Hepatic stellate cell (primary cell): ENCODE measurements at regions not wholly inside any gene's neighbourhood (a gene's known extent, or its start where the extent isn't known, plus 50 kb on each side); places are given as distances from the start of the nearest gene placed in this dataset.

Experiments used
- DNase-seq: peaks from one replicate; pipeline ENCODE4 v3.0.0; 2011; ENCODE audit warnings: low spot score

DNA sequence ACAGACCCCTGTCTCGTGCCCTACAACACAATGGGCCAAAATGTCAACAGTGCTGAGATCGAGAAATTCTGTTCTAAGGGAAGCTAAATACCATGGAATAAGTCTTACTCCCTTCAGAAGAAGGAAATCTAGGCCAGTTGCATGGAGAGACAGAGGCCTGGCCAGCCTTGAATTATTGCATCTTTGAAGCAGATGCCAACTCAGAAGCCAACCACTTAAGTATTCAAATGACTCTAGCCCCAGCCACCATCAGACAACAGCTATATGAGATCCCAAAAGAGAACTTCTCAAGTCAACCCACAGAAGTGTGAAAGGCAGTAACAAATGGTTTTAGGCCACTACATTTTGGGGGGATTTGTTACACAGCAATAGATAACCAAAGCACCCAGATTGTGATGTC lies 180.1 kb downstream of the ACTL7B start:
- no peak for DNase-seq

DNA sequence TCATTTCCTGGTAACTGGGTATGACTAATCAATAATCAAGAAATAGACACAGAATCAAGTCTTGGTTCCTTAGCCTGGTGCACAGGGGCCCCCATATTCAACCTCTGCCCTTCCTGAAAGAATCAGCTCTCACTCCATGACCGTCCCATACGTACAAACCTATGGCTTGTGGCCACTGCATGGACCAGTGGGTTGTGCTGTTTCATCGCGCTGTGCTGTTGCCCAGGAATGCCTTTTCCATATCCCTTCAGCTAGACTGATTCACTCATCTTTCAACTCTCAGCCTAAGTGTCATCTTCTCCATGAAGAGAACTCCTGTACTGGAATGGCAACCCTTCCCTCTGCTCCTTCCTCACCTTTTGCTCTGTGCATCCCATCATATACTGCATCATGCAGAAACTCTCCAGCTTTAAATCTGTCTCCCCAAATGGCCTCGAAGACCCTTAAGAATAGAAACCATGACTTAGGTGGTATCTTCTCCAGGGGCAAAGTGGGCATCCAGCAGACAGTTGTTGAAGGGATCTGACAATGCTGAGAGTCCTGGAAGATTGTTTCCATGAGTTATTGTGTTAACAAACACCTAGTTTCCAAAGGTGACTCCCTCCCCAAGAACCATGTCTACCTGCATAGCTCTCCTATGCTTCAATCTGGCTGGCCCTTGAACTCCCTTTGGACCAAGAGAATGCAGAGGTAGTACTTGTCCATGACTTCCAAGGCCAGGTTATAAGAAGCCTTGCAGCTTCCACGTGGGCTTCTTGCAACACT lies 180.8 kb downstream of the ACTL7B start:
- no peak for DNase-seq

DNA sequence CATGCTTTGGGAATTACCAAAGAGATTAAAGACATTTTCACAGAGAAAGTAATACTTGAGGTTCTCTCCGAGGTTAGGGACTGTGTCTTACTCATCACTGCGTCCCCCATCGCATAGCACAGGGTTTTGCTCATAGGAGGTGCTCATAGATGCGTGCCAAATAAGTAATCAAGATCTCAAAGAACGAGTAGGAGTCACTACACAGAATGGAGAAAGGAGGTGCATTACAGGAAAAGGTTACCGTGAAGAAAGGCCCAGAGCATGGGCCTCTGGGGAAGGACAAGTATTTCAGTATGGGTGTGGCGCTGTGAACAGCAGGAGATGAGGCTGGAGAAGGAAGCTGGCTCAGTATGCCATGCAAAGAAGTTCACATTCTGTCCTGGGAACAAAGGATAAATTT lies 182.4 kb downstream of the ACTL7B start:
- no peak for DNase-seq

DNA sequence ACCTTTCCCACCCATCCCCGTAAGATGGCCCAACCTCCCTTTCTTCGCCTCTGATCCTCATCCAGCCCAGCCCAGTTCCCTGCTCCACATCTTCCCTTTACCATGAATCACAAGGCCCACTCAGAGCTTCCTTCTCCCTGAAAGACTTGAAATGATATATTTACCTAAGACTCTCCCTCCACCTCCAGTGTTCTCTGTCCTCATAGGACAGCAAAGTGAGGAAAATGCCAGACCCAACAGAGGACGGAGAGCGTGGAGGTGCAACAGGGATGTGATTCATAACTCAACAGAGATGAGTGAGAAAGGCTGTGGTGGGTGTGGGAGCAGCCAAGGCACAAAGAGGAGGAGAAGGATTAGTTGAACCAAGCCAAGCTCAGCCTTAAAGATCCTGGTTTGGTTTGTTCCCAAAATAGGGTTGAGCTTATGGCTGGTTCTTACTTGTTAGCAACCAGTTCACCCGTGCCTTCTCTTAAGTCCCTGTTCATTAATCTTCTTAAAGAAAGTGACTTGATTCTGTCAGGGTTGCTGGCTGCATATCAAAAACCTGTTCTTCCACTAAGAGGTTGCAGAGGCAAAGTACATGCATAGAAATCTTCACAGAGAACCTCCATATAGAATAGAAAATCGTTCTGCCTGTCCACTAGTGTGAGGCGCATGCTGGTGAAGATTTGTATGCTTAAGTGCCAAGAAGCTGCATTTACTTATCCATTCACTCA lies 183.2 kb downstream of the ACTL7B start:
- no peak for DNase-seq

DNA sequence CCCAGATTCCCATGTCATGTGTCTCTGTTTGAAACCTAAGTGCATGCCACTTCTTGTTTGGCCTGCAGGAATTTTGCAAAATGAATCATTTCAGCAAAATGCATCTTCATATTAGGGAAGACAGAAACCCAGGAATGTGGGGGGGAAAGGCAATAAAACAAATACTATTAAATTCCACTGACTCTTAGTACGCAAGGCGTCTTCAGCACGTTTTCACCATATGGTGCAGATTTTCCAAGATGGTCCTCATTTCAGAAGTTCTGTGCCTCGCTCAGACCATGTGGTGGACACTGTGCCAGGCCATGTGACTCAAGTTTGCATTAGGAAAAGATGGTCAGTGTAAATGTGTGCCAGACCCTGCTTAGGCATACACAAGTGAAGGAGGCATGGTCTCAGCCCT lies 184.0 kb downstream of the ACTL7B start:
- no peak for DNase-seq

DNA sequence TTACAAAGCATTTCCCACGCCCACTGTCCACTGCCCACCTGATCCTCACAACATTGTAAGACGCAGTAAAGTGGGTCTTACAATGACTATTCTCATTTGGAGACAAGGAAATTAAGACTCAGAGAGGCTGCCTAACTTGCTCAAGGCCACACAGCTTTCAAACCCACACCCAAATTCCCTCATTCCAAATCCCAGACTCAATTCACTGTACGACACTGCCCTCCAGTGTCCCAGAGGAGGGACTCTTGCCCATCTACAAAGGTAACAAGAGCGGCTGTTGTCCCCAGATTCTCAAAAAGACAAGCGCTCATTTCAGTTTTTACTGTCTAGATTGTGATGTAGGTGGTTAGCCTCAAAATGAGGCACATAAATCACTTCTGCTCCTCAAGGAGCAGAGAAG lies 184.6 kb downstream of the ACTL7B start:
- no peak for DNase-seq

DNA sequence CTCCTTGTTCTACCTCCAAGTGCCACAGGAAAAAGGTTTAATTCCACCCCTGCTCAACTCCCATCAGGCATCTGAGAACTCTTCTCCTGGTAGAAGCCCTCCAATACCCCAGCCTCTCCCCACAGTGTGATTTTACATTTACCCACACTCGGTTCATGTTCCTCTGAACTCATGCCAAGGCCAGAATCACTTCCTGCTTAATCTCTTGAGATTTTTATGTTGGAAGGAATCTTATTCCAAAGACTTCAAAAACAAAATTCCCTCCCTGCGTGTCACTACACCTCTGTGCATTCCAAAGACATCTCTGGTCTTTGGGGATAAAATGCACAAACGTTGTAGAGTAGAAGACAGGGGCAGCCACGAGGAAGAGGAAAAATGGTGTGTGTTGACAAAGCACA lies 186.8 kb downstream of the ACTL7B start:
- no peak for DNase-seq

DNA sequence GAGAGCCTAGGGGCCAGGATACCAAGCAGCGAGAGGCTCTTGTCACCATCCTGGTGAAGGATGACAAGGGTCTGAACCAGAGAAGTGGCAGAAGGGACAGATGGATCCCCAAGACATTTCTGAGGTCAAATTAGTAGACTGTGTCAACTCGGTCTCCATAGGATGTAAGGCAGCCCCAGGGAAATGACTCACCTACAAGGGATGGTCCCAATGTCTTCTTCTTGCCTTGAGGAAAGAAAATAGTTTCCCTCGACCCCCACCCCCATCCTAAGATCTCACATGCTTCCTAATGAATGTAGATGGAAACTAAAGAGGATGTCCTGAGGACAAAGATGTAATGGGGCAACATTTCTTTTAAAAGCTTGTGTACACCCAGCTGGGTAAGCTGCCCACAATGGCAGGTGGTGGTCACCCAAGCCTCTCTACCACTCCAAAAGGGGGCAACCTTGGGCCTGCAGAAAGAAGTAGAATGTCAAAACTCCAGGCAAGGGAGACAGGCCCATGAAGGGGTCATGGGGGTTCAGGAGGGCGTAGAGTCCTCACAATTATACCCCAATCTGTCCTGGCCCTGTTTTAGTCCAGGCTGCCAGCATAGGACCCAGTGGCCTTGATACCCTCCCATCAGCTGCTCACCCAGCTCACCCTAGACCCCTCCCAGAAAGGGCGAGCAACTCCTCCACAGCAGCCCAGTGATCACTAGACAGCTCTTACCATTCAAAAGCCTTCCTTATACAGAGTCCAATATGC lies 187.4 kb downstream of the ACTL7B start:
- no peak for DNase-seq

DNA sequence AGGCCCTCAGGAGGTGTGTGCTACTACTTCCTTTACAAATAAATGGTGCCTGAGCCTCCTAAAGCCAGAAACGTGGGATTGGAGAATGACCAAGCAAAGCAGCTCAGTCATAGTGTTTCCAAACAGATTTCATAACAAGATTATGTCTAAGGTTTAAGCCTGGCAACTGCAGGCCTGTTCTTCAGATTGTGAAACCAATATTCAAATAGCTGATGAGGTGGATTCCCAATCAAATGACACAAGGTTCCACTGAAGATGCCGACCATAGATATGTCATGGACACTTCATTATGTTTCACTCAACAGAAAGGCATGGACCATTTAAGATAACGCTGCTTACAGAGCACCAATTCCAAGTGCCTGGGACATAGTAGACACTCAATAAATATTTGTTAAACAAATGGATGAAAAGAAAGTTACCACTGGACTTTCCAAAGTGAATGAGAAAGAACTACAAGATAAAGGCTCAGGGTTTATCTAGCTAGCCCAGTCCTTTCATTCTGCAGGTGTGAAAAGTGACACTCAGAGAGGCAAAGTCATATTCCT lies 189.5 kb downstream of the ACTL7B start:
- no peak for DNase-seq

DNA sequence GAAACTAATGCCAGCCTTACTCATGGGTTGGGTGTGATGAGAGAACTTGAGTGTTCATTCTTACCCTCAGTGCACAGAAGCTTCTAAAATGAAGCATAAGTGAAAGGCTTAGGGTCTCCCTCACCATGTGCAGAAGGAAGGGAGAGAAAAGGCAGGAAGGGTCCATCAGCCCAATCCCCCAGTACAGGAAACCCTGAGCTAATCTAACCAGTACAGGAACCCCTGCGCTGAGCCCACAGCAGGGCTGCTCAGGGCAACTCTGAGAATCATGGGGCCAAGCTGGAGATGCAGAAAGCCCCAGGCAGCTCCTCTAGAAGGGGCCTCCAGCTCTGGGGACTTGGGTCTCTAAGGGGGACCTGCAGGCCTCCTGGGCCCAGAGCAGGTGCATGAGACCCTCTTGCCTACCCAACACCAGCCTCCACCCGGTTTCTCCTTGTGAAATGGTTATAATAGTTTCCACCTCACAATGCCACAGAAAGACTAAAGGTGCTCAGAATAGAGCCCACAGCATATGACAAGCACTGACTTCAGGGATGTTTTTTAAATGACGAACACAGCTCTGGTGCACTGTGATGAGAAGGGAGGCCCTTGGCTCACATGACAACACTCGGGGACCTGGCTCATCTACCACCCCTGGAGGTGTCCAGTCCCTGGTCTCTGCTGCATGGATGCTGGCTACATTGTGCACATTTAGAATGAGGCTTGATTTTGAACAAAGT lies 190.1 kb downstream of the ACTL7B start:
- DNase-seq: no peak

DNA sequence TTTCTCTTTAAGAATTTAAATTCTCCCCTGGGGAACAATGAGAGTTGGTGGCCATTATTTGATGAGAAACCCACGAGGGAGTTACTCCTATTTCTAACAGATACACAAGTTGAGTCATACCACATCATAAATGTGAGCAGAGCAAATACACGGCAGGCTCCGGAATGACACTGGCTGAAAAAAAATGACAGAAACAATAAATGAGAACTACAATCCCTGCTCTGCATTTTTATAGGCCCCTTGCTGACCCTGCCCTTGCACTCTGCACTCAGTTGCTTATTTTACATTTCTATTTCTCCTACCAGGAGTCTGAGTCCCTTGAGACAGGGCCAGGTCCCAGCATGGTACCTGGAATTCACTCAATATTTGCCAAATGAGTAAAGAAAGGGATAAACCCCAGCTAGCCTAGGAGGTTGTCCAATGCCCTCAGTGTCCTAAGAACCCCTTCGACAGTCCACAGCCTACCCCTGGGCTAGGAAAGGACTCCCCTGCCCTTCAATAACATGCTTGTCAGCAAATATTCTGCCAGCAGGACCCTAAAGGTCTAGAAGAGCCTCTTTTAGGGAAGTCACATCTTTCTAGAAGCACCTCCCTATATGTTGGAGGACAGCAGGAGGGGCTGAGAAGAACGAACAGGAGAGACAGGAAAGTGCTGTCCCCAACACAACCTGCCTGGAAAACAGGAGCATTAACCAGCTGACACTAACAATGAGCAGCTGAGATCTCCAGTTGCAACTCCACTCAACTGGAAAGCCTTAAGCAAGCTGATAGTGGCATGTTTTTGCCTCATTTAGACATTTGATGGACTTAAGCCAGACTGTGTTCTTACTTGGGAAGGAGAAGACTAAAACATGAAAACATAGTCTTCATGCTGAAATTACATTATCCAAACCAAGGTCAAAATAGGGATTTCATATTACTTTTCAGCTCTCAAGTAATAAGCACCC lies 191.2 kb downstream of the ACTL7B start:
- DNase-seq: no peak

DNA sequence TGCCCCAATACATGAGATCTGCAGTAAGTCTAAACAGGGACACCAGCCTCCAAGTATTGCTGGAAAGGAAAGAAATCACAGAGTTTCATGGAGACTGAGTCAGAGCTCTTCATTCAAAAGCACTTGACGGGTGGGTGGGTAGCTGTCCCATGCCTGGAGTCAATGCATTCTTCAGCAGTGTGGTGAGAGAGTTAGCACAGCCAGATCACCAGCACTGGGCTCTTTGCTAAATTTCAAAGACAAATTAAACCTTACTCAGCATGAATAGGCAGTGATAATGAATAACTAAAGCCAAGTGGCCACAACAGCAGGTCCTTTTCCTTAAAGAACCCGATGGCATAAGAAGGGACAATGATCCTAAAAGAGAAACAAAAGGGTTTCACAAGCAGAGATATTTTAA lies 192.4 kb downstream of the ACTL7B start:
- no peak for DNase-seq

DNA sequence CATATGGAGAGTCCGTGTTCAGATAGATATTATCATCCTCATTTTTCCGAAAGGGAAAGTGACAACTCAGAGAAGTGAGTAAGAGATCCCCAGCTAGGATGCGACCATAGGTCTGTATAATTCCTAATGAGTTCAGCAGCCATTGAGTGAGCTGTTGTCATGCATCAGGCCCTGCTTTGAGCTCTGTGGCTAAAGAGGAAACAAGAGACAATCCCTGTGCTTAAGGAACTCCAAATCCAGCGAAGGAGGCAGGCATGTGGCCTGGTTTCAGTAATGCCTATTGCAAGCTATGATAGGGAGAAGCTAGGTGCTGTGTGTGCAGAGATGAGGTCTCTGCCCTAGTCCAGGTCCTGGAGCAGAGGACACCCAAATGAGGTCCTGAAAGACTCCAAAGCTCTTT lies 192.8 kb downstream of the ACTL7B start:
- DNase-seq: no peak

DNA sequence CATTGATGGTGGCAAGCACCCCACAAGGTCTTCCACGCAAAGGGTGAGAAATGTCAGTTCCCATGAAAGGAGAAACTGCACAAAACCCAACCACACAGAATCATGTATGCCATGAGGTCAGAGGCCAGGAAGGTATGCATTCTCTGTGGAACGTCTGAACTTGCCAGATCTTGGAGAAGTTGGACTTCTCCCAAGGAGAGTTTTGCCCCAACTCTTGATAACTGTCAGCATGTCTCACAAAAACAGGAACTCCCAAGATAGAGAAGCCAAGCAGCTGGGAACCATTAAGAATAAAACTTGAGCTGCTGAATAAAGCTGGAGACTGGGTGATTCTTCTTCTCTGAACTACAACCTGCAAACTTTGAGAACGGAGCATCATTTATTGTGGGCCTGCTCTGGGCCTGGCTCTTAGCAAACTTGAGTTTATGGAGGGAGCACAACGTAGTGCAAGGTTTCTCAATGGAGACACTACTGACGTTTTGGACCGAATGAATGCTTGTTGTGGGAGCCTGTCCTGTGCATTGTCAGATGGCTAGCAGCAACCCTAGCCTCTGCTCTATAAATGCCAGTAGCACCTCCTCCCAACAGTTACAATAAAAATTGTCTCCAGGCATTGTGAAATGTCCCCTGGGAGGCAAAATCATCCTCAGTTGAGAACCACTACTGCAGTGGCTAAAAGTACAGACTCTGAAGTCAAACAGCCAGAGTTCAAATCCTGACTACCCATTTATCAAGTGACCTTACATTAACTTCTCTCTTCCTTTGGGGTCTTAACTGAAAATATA lies 193.5 kb downstream of the ACTL7B start:
- no peak for DNase-seq

DNA sequence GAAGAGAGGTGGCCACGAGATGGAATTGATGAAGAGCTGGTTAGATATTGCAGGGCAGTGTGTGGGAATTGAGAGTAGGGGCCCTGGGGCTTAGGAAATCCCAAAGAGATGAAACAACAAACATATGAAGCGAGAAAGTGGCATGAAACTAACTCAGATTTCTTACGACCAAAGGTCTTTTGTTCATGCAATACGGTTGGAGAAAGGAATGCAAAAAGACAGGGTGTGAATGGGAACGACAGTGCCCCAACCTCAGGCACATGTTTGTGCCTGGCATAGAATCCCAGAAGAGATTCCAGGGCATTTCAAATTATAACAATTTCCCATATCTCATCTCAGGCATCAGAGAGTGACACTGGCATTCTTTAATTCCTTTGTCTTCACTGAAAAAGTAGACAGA lies 199.2 kb downstream of the ACTL7B start:
- no peak for DNase-seq

DNA sequence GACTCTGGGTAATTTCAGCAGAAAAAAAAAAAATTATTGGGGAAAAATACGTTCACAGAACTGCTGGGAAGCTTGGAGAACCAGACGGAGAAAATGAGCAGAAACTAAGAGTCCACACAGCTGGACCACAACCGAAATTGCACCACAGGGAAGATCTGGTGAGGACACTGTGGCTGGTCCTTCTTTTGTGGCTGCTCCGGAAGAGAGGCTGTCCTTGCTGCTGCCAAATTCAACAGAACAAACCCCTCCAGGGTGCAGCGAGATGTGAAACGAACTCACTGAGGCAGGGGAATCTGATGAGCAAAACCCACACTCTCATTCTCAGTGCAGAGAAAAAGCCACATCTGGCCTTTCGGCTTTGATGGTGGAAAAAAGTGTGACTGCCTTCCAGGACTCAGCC lies 200.0 kb downstream of the ACTL7B start:
- no peak for DNase-seq

DNA sequence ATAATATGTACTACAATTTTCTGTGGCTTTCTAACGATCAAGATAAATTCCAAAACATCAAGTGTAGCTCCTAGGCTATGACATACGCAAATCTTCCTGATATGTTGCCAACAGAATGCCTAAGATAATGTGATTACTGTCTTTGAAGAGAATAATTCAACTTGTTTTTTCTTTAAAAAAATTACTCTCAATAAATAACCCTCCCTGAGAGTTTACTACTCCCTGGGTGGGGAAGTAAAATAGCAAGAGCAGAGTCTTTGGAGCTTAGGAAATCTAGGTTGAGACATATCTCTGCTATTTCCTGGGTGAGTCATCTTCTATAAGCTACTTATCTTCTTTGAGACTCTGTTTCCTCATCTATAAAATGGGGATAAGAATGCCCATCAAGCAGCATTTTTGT lies 201.2 kb downstream of the ACTL7B start:
- no peak for DNase-seq

DNA sequence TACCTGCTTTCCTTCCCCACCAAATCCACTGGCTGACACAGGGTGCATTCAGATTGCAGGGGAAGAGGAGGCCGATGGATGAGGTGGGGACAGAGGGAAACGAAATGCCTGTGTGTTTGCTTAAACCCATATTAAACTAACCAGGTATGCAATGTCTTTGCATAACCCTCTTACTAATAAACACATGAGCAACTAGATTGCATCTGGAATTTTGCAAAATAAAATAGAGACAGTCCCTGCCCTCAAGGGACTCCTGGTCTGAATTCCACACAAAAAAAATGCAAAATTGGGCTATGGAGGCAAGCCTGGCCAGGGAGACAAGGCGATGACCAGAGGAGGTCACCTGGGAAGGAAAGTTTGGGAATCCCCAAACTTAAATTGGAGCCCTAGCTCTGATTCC lies 202.9 kb downstream of the ACTL7B start:
- no peak for DNase-seq

DNA sequence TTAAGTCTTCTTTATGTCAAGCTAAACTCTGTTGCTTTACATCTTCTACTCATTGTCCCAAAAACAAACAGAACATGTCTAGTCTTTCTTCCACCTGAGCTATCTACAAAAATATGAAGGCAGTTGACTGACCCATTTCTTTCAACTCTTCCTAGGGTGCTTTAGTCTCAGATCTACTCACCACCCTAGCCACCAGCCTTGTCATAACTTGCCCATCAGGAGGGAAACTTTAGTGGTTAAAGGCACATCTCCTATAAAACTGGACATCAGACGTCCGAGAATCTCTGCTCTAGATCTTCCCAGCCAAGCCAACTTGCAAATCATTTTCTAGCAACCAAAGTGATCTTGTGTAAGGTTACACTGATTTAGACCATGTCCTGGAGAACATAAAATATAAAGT lies 205.0 kb downstream of the ACTL7B start:
- no peak for DNase-seq

DNA sequence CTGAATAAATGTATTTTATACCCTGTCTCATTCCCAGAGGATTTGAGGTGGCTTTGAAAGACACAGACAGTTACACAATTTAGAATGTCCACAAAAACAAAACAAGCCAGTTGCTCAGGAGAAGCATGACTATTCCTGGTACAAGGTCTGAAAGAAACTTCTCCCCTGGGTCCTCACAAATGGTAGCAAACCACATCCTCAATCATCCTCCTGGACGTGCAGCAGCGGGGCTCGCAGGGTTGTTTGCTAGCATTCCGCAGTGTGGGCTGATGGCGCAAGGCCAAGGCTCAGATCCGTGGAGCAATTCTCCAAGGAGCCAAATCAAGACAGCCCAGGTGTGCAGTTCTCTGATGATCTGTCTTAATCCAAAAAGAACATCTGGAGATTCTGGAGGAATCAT lies 210.3 kb downstream of the ACTL7B start:
- no peak for DNase-seq
